Keratinocyte (primary cell): ENCODE measurements at regions not wholly inside any gene's neighbourhood (a gene's known extent, or its start where the extent isn't known, plus 50 kb on each side); places are given as distances from the start of the nearest gene placed in this dataset.

ENCODE experiments used
- DNase-seq: peaks from one replicate; pipeline ENCODE4 v3.0.0-alpha.2; 2011; ENCODE audit warnings: low read depth, missing footprints, low spot score
- FAIRE-seq: peaks from 2 replicates; lab custom pipeline; 2011; peaks lifted over from hg19 to GRCh38; lab: Jason Lieb, UNC
- H2AFZ ChIP-seq: 2 replicates; pipeline ENCODE4 v1.6.0; 2012; ENCODE audit warnings: low read length, control low read depth, inconsistent platforms; ENCODE audit not compliant: control insufficient read depth
- H3K27ac ChIP-seq: 2 replicates; pipeline ENCODE4 v1.5.1; 2011; ENCODE audit warnings: low read length; ENCODE audit not compliant: control insufficient read depth, insufficient read depth
- H3K27me3 ChIP-seq: 3 replicates; pipeline ENCODE4 v1.6.0; 2011; ENCODE audit warnings: low read length; ENCODE audit not compliant: control insufficient read depth, insufficient read depth; ENCODE audit errors: extremely low read depth
- H3K36me3 ChIP-seq, 2 experiments: 2 replicates in 1 of 2; 3 replicates in 1 of 2; pipeline ENCODE4 v1.5.1; 2011; ENCODE audit warnings: low read length in 2 of 2, mild to moderate bottlenecking in 1 of 2; ENCODE audit not compliant: control insufficient read depth in 2 of 2, insufficient read depth in 2 of 2; ENCODE audit errors: extremely low read depth in 1 of 2
- H3K4me1 ChIP-seq: 3 replicates; pipeline ENCODE4 v1.5.1; 2011; ENCODE audit warnings: low read length; ENCODE audit not compliant: control insufficient read depth, insufficient read depth; ENCODE audit errors: extremely low read depth
- H3K4me2 ChIP-seq: 3 replicates; pipeline ENCODE4 v1.6.0; 2011; ENCODE audit warnings: low read depth, low read length; ENCODE audit not compliant: control insufficient read depth, insufficient read depth; ENCODE audit errors: extremely low read depth
- H3K4me3 ChIP-seq, 3 experiments: fragments of 200-600 bp in 1 of 3; sonication (generic) in 1 of 3; 2 replicates in 2 of 3; 3 replicates in 1 of 3; pipeline ENCODE4 v1.5.1; 2011 to 2016; ENCODE audit warnings: low read length in 3 of 3, mild to moderate bottlenecking in 3 of 3, control low read depth in 2 of 3, inconsistent platforms in 1 of 3, low read depth in 1 of 3, mixed read lengths in 1 of 3, mixed run types in 1 of 3, moderate library complexity in 1 of 3; ENCODE audit not compliant: control insufficient read depth in 2 of 3, insufficient read depth in 2 of 3; ENCODE audit errors: extremely low read depth in 1 of 3
- H3K79me2 ChIP-seq: 2 replicates; pipeline ENCODE4 v1.6.0; 2012; ENCODE audit warnings: low read length; ENCODE audit not compliant: control insufficient read depth, insufficient read depth
- H3K9ac ChIP-seq: 3 replicates; pipeline ENCODE4 v1.6.0; 2011; ENCODE audit warnings: low read length; ENCODE audit not compliant: control insufficient read depth, insufficient read depth; ENCODE audit errors: extremely low read depth
- H3K9me1 ChIP-seq: 3 replicates; pipeline ENCODE4 v1.6.0; 2011; ENCODE audit warnings: low read length; ENCODE audit not compliant: control insufficient read depth, insufficient read depth; ENCODE audit errors: extremely low read depth
- H3K9me3 ChIP-seq: 2 replicates; pipeline ENCODE4 v1.5.1; 2012; ENCODE audit warnings: low read depth, low read length; ENCODE audit not compliant: control insufficient read depth
- H4K20me1 ChIP-seq: 3 replicates; pipeline ENCODE4 v1.6.0; 2011; ENCODE audit warnings: low read length; ENCODE audit not compliant: control insufficient read depth, insufficient read depth; ENCODE audit errors: extremely low read depth
- CTCF ChIP-seq, 3 experiments: IDR thresholded peaks in 1 of 3; conservative IDR thresholded peaks in 1 of 3; optimal IDR thresholded peaks in 1 of 3; 2 replicates in 2 of 3; 3 replicates in 1 of 3; pipeline versions ENCODE3 to v1.5.1; 2011; ENCODE audit warnings: low read length in 3 of 3, mild to moderate bottlenecking in 3 of 3, moderate library complexity in 2 of 3, control low read depth in 1 of 3, inconsistent platforms in 1 of 3; ENCODE audit not compliant: insufficient read depth in 2 of 3; ENCODE audit errors: extremely low read depth in 1 of 3
- EZH2 ChIP-seq: IDR thresholded peaks from one replicate; pipeline ENCODE4 v1.6.1; 2012; ENCODE audit warnings: inconsistent platforms, mild to moderate bottlenecking, low read length, moderate library complexity
- dilution Hi-C: fragments of 300-500 bp; cut with MboI; formaldehyde crosslinking; loops from one replicate; pipeline ENCODE4 v1.7.0; 2020; ENCODE audit warnings: low sequenced_read_pairs; ENCODE audit not compliant: extremely low pct_ligation_motif_present

DNA sequence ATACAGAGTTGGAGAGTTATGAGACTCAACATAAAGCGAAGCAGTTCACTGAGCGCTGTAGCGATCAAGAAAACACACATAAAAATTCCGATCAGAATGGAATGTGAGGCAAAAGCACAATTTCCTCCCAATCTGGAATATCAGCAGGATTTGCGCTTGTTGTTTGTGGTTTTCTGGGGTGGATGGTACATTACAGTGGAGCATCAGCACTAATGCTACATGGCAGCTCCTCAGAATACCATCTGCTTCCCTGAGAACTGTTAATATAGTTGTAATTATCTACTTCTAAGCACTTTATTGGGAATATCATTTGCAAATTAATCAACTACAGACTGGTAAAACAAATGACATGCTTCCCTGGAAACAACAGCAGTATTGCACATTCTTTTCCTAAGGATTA, 324.1 kb upstream of the PPARGC1A start:
- FAIRE-seq (no peak), DNase-seq (no peak)
- Histone ChIP-seq H3K79me2 (no peaks in the 10 kb centered on the region), H3K4me3 (no peak overlapping the region), H3K27ac (no peak overlapping the region), H3K9me1 (no peaks in the 10 kb centered on the region), H3K36me3 (no peaks in the 10 kb centered on the region), H2AFZ (no peak overlapping the region), H3K9ac (no peak overlapping the region), H3K9me3 (no peaks in the 10 kb centered on the region), H3K27me3 (no peaks in the 10 kb centered on the region), H3K4me1 (peaks cover 3% of the 10 kb centered on the region), H3K4me2 (no peak overlapping the region), H4K20me1 (no peaks in the 10 kb centered on the region)
- no peak for TF ChIP-seq EZH2
- TF ChIP-seq CTCF (optimal IDR thresholded peaks at IDR 0.05 in 1 of 3, IDR thresholded peaks at IDR 0.05 in 1 of 3, conservative IDR thresholded peaks at IDR 0.05 in 1 of 3; ENCODE audit: extremely low read depth in 1 of 3, insufficient read depth in 2 of 3, low read length in 3 of 3), result no peak
- dilution Hi-C loops, result no loop called here

DNA sequence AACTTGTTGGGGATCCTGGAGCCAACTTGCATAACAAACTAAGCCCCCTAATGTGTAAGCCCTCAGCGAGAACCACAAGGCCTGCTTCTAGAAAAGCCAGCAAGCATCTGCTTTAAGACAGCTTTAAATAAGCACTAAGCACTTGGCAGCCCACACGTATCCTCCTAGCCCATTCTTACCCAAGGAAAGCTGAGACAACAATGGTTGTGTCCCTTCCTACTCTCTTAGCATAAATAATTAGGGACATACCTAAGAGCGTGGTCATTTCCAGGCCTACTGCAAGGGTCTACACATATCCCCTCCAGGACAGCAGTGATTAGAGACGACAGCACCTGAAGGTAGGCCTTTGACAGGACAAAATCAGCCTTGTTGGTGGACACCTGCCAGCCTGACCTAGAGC, 322.8 kb upstream of the PPARGC1A start:
- Histone ChIP-seq H2AFZ (no peak overlapping the region), H3K27me3 (no peaks in the 10 kb centered on the region), H4K20me1 (no peaks in the 10 kb centered on the region), H3K9me1 (no peaks in the 10 kb centered on the region), H3K9ac (no peak overlapping the region), H3K9me3 (no peaks in the 10 kb centered on the region), H3K4me3 (no peak overlapping the region), H3K4me1 (no peaks in the 10 kb centered on the region), H3K27ac (no peak overlapping the region), H3K4me2 (no peak overlapping the region), H3K36me3 (no peaks in the 10 kb centered on the region), H3K79me2 (no peaks in the 10 kb centered on the region)
- dilution Hi-C loops, result no loop called here
- TF ChIP-seq EZH2 (no peak), CTCF (optimal IDR thresholded peaks at IDR 0.05 in 1 of 3, IDR thresholded peaks at IDR 0.05 in 1 of 3, conservative IDR thresholded peaks at IDR 0.05 in 1 of 3; ENCODE audit: extremely low read depth in 1 of 3, insufficient read depth in 2 of 3, low read length in 3 of 3) (no peak)
- no peak for FAIRE-seq
- DNase-seq, result no peak
